HG03039 (cell line): ENCODE measurements at regions not wholly inside any gene's neighbourhood (a gene's known extent, or its start where the extent isn't known, plus 50 kb on each side); places are given as distances from the start of the nearest gene placed in this dataset.
A peak's percentile ranks its signal among the peaks of the same experiment; 100 is the strongest.

ENCODE experiments used
- ATAC-seq: cut with Tn5 transposase; IDR thresholded peaks from one replicate; pipeline ENCODE4 v1.9.1; 2021; ENCODE audit warnings: mild to moderate bottlenecking, moderate library complexity; ENCODE audit not compliant: unreplicated experiment

DNA sequence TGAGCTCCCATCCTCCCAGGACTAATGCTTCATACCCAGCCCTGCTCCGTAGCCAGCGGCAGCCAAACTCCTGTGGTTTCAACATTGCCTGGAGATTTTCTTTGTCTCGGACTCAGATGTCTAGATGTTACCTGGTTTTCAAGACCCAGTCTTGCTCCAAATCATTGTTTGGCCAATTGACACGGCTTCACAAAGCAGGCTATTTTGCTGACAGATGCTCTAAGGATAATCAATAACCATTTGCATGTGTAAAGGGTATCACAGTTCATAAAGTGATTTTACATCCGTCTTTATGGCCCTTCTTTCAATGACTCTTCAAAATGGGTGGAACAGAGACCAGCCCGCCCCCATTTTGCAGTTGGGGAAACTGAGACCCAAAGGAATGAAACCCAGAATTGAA, 153.4 kb downstream of the SALL1 start:
- no peak for ATAC-seq

DNA sequence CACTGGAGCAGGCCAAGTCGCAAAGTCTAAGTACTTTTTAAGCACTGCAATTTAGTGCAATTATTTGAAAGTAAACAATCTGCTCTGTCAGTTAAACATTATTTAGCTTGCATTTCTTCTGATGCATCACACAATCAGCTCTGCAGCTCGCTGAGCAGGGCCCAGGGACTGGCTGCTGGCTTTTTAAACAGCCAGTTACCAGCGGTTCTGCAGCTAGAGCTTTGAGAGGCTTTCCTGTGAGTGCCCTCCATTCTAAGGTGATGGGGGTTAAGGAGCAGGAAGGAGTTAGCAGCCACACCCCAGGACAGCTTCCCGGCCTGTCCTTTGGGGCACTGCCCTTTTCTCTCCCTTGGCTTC, 154.3 kb downstream of the SALL1 start:
- ATAC-seq: no peak

DNA sequence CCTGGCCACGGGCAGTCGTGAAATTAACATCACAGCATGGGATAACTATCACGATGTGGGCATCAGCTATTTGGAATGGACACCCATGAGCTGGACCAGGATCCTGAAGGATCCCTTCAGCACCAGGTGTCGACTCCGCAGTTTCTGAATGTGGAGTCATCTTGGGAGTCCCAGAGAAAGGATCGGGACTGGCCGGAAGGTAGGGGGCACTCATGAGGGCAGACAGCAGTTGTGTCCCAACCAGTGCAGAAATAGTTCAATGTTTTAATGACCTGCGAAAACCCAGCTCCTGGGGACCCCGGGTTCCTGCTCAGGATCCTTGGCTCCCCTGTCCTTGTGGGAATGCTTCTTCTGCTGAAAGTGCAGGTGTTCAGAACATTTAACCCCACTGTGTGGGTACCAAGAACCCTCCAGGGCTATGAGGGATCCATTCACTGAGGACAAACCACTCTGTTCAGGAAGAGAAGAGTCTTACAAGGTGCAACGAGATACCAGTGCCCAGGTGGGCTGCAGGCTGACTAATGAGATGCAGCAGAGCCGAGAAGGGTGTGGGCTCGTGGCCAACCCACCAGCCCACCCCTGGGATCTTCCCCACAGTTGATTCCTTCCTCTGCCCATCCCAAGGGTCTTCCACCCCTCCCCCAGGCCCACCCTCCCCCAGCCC, 154.8 kb downstream of the SALL1 start:
- no peak for ATAC-seq

DNA sequence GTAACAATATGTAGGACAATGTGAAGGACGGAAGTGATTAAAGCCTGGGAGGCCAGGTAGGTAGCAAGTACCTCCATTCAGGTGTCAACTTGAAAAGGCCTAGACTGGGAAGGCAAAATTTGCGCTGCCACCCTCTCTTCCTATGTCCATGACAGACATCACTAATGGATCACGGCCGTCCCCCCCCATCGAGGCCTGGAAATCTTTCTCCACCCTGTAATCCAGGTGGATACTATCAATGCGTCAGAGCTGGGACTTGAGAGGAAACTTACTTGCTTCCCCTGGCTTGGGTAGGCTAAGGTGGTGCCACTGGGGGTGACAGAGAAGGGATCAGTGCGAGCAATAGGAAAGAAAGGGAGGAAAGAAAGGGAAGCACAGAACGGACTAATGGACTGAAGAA, 156.1 kb downstream of the SALL1 start:
- no peak for ATAC-seq

DNA sequence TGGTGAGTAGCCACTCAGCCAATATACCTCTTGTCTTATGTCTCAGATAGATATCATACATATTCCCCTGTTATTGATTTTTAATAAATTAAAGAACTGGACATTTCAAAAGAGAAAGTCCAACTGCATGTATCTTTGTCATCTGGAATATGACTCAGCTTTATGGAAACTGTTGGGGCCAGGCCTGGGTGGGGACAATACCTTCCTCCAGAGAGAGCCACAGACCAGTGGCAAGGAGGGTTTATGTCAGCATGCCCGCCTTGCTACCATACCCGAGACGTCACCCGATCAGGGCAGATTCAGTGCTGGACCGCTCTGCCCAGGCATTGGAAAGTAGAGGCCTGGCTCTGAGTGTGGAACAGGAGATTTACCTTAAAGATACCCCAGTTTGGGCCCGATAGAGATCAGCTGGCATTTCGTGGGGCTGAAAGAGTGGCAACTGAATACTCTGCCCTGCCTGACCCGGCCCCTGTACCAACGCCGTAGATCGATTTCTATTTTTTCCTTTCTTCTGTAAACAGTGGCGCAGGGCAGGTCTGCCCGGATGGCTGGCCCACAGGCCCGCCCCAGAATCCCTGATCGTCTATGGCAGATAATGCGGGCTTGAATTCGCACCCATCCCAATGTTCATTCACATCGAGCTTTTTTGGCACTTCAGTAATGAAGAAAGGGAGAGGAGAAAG, 158.6 kb downstream of the SALL1 start:
- no peak for ATAC-seq

DNA sequence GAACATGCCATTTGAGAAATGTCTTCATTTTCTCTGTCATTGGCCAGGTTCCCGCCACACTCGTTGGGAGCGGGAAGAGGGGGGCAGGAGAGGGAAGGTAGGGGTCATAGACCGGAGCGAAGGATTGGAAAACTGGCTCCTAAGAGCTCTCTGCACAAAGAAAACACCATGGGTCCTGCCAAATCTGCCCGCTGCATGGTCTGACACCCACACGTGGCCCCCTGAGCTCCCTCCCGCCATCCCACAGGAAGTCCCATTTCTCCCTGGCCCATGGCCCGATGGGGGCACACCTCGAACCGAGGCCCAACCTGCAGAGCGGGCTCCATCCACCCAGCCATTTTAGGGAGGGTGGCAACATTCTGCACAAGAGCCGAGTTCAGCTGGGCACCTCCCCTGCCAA, 159.6 kb downstream of the SALL1 start:
- ATAC-seq: no peak

DNA sequence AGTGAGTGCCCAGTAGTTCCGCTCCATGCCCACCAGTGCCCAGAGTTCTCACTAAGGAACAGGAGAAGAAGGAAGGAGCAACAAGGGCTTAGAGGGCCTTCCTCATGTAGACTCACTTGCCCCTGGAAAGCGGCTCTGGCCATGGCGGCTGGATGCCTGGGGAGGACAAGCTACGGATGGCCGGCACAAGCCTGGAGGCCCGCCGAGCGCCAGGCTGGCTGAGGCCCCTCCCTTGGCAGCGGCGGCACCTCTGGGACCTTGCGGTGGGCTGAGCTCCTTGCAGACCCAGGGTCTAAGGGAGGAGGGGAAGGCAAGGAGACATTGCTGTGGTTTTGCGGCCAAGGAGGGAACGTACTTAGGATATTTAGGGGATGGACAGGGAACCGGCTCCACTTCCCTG, 160.1 kb downstream of the SALL1 start:
- ATAC-seq: no peak

DNA sequence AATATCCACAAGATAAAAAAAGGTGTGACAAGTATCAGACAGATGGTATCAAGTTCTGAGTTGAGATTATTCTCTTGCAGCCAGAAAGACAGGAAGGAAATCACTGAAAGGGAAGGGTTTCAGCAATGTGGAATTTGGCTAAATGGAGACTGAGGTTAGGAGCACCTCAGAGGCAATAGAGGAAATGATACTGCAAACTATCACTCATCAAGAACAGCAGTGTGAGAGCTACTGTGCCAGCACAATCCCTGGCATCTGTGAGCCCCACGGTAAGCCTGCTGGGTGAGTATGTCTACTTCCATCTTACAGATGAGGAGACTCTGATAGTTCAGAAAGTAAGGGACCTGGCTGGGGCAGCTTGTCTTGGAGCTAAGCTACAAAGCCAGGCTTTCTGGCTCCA, 162.0 kb downstream of the SALL1 start:
- ATAC-seq: no peak

DNA sequence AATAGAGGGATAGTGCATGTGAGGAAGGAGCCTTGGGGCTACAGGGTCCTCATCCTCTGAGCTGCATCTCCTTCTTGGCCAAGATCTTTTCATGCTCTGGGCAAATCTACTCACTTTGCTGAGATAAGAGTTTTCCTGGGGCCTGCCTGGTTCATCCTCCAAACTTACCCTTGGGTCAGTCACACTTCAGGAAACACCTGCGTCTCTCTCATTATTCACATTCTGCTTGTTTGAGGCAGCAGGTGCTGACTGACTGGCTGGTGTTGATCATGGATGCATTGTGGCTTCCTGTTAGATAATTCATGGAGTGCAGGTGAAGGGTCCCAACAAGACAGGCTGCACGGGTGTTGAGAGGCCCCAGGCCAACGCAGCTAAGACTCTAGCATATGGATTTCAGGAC, 162.6 kb downstream of the SALL1 start:
- ATAC-seq: no peak

DNA sequence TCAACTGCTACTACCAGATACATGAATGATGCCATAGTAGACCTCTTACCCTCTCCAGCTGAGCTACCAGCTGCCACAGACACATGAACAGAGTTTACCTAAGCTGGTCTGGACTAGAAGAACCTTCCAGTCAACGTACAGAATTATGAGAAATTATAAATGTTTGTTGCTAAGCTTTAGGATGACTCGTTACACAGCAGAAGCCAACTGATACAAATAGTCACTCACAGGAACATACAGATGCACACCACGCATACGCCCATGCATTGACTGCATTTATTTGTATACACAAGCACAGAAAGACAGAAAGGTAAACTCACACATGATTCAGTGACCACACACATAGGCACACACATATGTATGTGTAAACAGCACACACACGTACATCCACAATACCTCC, 164.6 kb downstream of the SALL1 start:
- ATAC-seq: no peak

DNA sequence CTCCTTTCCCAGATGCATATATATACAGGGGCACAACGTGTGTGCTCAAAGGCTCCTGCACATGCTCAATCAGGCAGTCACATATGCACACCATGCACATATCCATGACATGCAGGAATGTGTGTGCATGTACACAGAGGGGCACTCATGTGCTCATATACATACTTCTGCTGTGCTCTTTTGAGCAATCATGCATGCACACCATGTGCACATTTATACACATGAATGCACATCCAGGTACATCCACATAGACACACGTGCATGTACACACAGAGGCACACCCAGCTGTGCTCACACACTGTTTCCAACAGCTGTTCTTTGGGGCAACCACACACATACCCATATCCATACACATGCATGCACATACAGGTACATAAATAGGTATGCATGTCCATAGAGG, 165.3 kb downstream of the SALL1 start:
- ATAC-seq: no peak

DNA sequence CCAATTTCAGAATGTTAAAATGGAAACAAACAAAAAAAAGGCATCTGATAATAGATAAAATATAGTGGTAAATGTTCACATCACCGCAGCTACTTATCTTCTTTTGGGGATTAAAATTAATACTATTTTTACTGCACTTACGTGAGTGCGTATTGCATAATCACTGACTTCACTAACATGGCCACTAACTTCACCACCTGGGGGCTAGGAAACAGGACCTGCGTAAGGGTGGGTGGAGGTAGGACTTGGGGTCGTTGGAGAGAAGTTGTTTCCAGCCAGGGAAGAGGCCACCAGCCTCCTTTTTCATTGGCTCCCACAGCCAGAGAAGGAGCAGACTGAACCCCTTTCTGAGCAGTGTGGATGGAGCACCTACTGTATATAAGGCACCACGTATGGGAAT, 166.4 kb downstream of the SALL1 start:
- ATAC-seq: no peak

DNA sequence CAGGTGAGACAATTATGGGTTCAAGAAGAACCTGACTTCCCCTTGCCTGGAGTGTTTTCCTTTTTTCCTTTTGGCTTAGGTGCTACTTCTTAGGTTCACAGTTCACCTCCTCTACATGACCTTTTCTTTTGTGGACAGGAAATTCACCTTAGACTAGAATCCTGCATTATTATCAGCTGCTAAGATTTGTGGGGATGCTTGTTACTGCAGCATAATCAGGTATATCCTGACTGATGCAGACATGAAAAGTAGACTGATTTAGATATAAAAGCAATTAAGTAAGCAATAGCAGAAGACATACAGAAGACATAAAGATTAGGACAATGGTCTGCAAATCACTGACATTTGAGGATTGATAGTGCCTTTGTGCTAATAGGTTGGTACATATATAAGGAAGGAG, 168.3 kb downstream of the SALL1 start:
- ATAC-seq: no peak

DNA sequence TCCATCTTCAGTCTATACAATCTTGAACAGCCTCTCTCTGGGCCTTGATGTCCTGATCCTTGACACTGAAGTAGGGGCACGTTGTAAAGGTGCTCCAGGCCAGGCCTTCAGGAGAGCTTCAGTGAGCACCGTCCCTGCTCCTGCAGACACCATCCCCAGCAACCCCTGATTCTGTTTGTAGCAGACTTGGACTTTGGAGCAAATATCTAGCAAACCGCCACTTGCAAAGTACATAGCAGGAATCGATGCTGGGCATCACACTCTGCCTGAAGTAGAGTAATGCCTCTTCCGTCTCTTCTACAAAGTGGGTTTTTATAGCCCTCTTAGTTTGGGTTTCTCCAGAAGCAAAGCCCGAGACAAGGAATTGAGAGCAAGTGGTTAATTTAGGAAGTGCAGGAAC, 169.1 kb downstream of the SALL1 start:
- no peak for ATAC-seq

DNA sequence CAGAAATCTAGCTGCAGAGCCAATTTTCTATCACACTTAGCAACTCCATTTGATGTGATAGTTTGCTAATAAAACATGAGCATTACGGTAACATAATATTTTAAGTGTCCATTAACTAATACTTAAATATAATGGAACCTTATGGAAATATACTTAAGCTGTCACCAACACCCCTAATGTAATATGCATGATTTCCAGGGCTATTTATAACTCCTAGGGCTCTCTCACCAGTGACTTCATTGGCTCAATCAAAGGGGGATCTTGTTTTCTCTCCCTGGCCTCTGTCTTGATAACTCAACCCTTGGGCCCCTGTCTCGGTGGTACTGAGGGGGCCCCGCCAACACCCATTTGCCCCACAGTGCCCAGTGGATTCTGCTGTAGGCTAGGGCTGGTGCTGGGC, 170.4 kb downstream of the SALL1 start:
- ATAC-seq: no peak

DNA sequence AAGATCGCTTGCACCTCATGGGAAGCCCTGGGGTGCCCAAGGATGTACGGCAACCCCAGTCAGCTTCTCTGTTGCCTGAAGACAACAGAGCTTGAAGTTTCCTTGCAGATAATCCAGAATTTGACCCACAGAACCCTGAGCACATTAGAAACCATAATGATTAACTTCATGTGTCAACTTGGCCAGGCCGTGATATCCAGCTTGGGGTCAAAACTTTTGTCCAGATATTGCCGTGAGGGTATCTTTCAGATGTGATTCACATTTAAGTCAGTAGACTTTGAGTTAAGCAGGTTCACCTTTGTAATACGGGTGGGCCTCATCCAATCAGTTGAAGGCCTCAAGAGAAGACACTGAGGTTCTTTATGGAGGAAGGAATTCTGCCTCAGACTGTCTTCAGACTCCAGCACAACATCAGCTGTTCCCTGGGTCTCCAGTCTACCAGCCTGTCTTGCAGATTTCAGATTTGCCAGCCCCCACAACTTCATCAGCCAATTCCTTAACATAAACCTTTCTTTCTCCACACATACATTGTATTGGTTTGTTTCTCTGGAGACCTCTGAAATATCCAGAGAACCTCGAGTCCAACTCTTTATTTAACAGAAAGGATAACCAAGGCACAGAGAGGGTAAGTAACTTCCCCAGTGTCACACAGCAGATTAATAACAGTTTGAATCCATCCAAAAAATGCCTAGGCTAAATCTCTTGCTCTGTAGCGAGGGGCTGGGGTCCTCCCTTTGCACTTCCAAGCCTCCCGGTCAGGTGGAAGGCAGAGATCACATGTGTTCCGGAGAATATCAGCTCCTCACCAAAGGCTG, 171.1 kb downstream of the SALL1 start:
- no peak for ATAC-seq

DNA sequence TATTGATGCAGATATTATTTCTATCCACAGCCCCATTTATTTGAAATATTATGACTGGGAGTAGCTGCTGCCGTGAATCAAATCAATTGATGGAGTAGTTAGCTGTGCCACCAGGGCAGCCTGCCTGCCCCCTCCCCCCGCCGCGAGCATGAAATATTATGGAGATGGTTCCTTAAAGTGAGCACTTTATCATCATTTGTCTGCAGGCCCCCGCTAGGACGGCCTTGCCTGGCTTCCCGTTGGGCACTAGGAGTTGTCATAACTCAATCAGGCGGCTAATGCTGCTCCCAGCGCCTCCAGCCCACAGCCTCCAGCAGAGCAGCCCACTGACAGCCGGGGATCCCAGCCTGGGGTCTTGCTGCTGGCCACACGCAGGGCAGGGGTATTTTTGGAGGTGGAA, 173.9 kb downstream of the SALL1 start:
- ATAC-seq: no peak

DNA sequence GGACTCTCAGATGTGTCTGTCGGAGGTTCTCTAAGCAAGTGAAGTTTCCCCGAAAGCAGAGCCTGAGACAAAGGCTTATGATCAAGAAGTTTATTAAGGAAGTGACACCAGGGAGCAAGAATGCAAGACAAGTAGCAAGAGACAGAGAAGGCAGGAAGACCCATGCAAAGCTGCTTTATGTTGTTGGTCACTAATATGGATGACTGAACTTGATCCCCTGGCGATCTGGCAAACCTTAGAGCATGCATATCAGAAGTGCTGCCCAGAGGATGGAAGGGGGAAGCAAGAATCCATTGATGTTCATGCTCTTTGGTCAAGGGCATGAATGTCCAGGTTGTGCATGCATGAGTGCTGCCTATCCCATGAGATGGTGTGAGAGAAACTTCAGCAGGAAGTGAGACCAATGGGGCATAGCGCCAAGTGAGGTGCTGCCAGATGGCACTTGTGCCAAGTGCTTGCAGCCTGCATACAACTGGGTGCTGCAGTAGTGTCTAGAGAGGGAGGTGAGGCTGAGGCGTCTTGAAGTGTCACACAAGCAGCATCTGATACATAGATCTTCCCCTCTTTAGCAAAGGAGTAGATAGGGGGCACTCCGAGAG, 176.5 kb downstream of the SALL1 start:
- ATAC-seq: no peak

DNA sequence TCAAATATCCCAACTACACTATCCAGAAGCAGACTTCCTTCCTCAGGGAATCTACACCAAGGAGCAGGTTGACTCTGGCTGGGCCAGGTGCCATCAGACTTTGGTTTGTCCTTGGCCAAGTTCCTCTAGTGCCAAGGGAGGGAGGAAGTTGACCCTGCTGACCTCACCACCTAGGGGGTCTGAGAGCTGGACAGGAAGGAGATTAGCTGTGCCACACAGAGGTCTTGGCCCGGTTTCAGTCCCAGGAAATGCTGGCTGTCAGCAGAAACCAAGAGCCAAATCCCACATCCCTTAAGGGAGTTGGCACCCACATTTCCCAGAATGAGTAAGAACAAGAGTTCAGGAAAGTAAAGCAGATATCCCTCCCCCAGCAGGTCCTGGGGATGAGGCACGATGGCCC, 178.2 kb downstream of the SALL1 start:
- no peak for ATAC-seq

DNA sequence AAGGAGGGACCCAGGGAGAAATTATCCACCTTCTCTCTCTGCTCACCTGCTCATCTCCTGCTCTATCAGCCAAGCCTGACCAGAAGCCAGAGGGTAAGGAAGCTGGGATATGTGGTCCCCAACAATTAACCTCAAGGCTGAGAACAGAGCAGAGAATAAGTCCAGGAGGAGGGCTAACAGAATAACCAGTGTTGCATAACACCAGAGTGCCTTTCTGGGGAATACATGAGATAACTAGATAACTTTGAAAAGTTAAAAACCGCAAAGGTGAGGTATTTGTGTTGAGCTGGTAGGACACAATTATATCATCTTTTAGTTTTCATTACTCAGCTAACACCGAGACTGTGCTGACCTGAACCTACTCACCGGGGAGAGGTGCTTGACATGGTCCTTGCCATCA, 180.8 kb downstream of the SALL1 start:
- ATAC-seq: no peak

DNA sequence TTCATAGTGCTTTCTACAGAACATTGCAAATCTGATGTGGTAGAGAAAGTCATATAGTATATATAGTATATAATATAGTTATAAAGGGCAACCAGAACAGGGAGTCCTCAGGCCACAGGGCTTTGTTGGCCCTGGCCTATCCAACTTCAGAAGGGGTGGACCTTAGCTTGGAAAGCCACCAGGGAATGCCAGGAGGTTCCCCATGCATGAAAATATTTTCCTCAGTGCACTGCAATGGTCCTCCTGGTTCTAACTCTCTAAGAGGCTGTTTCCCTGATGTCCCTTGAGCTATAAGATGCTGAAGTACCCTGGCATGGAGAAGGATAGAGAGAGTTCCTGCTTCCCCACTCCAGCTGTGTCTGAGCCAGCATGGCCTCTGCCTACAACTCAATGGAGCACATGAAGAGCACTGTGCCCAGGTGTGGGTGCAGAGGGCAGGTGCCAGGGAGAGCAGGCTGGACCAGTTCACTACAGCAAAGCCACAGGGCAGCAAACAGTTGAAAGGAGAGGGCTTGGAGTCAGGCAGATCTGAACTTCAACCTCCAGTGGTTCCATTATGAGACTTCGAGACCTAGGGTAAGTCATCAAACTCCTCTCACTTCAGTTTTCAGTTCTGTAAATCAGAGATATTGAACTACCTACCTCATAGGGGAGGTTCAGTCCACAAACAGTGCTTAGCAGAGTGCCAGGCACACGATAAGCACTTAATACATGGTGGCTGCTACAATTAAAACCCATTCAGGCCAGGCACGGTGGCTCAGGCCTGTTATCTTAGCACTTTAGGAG, 183.1 kb downstream of the SALL1 start:
- peak; percentile 73 for ATAC-seq
